IPS DF 6.9 (cell line): ENCODE measurements at regions not wholly inside any gene's neighbourhood (a gene's known extent, or its start where the extent isn't known, plus 50 kb on each side); places are given as distances from the start of the nearest gene placed in this dataset.

Experiments used
- DNase-seq: peaks from one replicate; pipeline ENCODE4 v3.0.0-alpha.2; 2013; ENCODE audit warnings: low read depth, low spot score
- H3K27ac ChIP-seq: one replicate; pipeline ENCODE4 v1.5.1; 2013; ENCODE audit warnings: low read length, control low read depth
- H3K27me3 ChIP-seq: 2 replicates; pipeline ENCODE4 v1.6.1; 2013; ENCODE audit warnings: mild to moderate bottlenecking, low read length; ENCODE audit not compliant: control insufficient read depth, insufficient read depth
- H3K36me3 ChIP-seq: 2 replicates; pipeline ENCODE4 v1.6.1; 2013; ENCODE audit warnings: low read length; ENCODE audit not compliant: control insufficient read depth, insufficient read depth
- H3K4me1 ChIP-seq: 2 replicates; pipeline ENCODE4 v1.6.1; 2013; ENCODE audit warnings: low read length; ENCODE audit not compliant: control insufficient read depth, insufficient read depth
- H3K4me3 ChIP-seq: 2 replicates; pipeline ENCODE4 v1.5.1; 2013; ENCODE audit warnings: mild to moderate bottlenecking, low read length
- H3K9me3 ChIP-seq: 2 replicates; pipeline ENCODE4 v1.6.1; 2013; ENCODE audit warnings: low read length, inconsistent platforms; ENCODE audit not compliant: control insufficient read depth, insufficient read depth
- WGBS: extraction: QIAGEN DNeasy Blood & Tissue Kit; methylation state at CpG from one replicate; pipeline ENCODE4 v1.1.7; 2013; ENCODE audit warnings: mixed read lengths, missing lambda C conversion rate; ENCODE audit not compliant: insufficient read length, insufficient coverage; 5-methylcytosine and 5-hydroxymethylcytosine counted together

DNA sequence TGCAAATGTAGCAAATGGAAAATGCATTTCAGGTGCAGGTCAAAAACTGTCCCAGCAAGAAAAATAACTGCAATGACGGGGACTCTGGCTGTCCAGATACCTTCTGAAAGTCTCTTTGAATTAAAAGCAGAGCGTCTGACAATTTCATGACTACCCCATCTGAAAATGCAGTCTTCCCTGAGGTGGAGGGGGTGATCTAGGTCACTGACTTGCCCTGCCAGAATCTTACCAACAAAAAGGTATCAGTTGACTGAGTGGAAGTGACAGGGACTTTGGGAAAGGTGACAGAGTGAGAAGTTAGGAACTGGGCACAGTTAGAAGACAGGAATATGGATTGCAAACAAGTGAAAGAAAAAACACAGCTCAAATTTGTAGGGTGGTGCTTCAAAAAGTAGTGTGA is 402.2 kb downstream of the DHX35 start:
- no peaks in the 10 kb centered on the region for H3K36me3 ChIP-seq
- no CpG with 5 or more reads among the region's 2 CpGs for WGBS
- no peaks in the 10 kb centered on the region for H3K27me3 ChIP-seq
- DNase-seq: no peak
- H3K4me1 ChIP-seq: no peaks in the 10 kb centered on the region
- no peak overlapping the region for H3K27ac ChIP-seq
- H3K9me3 ChIP-seq: no peaks in the 10 kb centered on the region
- H3K4me3 ChIP-seq: no peak overlapping the region

DNA sequence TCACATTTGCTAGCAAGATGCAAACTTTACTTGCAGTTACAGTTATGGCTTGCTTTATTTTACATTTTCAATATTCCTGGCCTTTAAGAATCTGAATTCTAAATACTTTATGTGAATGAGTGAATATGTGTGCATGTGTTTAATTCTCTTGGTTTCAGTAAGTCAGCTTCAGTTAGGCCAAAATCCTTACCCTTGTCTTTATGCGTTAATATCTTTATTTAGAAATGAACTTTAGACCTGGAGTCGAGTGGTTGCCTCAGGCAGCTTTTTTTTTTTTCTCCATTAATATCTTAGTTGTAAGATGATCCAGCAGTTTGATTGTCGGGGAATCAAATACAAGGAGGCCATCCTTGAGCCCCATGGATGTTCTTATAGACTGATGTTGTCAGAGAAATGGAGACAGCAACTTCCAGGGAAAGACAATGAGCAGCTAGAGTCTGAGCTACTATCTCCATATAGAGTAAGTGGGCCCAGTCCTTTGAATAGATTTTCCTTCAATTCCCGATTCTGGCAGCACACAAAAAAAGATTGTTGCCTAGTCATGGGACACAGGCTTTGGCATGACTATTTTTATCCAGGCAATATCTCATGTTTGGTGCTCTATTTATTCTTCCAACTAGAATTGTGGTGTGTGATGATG is 398.0 kb downstream of the DHX35 start:
- WGBS: no CpG with 5 or more reads among the region's 4 CpGs
- Histone ChIP-seq H3K27ac (no peak overlapping the region), H3K36me3 (no peaks in the 10 kb centered on the region), H3K27me3 (no peaks in the 10 kb centered on the region), H3K4me3 (no peak overlapping the region), H3K4me1 (no peaks in the 10 kb centered on the region), H3K9me3 (no peaks in the 10 kb centered on the region)
- DNase-seq: no peak

DNA sequence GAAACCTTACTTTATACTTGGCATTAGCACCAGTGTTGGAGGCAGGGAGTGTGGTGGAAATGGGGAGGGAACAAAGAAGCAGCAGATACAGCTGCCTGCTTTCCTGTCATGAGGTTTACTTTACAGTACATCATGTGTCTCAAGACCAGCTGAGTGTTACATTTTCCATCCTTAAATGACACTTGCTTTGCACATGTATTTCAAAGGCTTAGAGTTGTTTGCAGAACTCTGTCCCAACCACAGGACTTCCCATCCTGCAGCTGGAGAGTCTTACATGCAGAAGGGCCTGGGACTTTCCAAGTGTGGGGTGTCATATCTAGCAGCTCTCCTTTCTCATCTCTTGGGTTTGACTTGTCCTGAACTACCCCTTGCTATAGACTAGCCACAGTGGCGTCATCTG is 395.9 kb downstream of the DHX35 start:
- DNase-seq: no peak
- H3K27ac ChIP-seq: no peak overlapping the region
- no peaks in the 10 kb centered on the region for H3K4me1 ChIP-seq
- H3K27me3 ChIP-seq: no peaks in the 10 kb centered on the region
- WGBS: no CpG with 5 or more reads among the region's 1 CpG
- no peaks in the 10 kb centered on the region for H3K9me3 ChIP-seq
- H3K36me3 ChIP-seq: no peaks in the 10 kb centered on the region
- no peak overlapping the region for H3K4me3 ChIP-seq

DNA sequence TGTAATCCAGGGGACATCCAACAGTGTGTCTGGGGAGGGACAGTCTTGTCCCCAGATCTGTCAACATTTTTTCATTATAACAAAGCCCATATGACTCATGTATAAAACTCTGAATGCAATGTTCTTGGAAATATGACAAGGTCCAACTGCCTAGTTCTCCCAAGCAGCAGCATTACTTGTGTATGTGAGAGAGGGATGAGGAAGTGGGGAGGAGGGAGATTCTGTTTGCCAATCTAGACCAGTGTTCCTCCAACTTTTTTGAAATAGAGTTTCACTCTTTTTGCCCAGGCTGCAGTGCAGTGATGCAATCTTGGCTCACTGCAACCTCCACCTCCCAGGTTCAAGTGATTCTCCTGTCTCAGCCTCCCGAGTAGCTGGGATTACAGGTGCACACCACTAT is 394.8 kb downstream of the DHX35 start:
- H3K27me3 ChIP-seq: no peaks in the 10 kb centered on the region
- H3K4me1 ChIP-seq: no peaks in the 10 kb centered on the region
- DNase-seq: no peak
- H3K27ac ChIP-seq: no peak overlapping the region
- no peaks in the 10 kb centered on the region for H3K36me3 ChIP-seq
- no peak overlapping the region for H3K4me3 ChIP-seq
- no CpG with 5 or more reads among the region's 1 CpG for WGBS
- no peaks in the 10 kb centered on the region for H3K9me3 ChIP-seq

DNA sequence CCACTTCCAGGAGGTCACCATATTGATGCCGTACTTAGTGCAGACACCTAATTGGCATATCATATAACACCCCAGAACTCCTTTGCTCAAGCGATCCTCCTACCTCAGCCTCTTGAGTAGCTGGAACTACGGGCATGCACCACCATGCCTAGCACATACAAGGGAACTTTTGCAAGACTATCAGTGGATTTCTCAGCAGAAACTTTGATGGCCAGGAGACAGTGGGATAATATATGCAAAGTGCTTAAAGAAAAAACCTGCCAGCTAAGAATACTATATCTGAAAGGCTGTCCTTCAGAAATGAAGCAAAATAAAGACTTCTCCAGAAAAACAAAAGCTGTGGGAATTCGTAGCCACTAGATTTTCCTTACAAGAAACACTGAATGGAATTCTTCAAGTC is 387.1 kb downstream of the DHX35 start:
- no peaks in the 10 kb centered on the region for H3K4me1 ChIP-seq
- H3K9me3 ChIP-seq: no peaks in the 10 kb centered on the region
- WGBS: no CpG with 5 or more reads among the region's 4 CpGs
- no peaks in the 10 kb centered on the region for H3K36me3 ChIP-seq
- no peak overlapping the region for H3K4me3 ChIP-seq
- no peak overlapping the region for H3K27ac ChIP-seq
- DNase-seq: no peak
- no peaks in the 10 kb centered on the region for H3K27me3 ChIP-seq

DNA sequence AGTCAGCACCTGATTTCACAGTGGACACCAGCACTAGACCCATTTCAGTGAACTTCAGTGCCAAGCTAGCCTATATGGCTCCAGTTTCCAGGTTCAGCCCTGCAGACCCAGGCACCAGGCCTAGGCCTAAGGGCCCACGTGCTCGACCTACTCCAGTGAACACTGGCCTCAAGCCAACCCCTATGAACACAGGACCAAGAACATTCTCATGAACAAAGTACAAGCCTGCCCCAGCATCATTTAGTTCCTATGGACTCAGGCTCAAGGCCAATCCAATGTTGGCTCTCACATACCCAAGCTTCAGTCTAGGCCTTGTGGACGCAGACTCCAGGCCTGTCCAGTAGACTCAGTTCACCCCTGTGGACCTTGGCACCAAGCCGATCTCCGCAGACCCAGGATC is 385.5 kb downstream of the DHX35 start:
- H3K36me3 ChIP-seq: no peaks in the 10 kb centered on the region
- H3K4me1 ChIP-seq: no peaks in the 10 kb centered on the region
- no peaks in the 10 kb centered on the region for H3K27me3 ChIP-seq
- DNase-seq: no peak
- no peak overlapping the region for H3K4me3 ChIP-seq
- no CpG with 5 or more reads among the region's 5 CpGs for WGBS
- H3K27ac ChIP-seq: no peak overlapping the region
- H3K9me3 ChIP-seq: no peaks in the 10 kb centered on the region

DNA sequence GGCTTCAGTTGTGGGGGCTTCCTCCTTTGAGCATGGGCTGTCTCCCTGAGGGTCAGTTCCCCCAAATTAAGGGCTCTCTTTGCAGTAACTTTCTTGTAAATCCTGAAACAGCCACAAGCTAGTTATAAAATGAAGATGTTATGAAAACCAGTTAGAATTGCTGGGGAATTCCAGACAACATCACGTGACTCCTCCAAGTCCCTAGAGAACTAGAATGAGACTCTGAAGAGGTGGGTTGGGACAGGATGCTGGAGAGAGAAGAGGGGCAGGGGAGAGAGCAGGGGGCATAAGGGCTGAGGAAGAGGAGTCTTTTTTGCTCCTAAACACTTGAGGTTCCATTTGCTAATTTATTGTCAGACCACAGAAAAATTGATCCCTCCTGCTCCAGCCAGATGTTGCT is 380.3 kb downstream of the DHX35 start:
- Histone ChIP-seq H3K4me3 (no peak overlapping the region), H3K36me3 (no peaks in the 10 kb centered on the region), H3K9me3 (no peaks in the 10 kb centered on the region), H3K27ac (no peak overlapping the region), H3K27me3 (no peaks in the 10 kb centered on the region), H3K4me1 (no peaks in the 10 kb centered on the region)
- WGBS: no CpG with 5 or more reads among the region's 1 CpG
- no peak for DNase-seq

DNA sequence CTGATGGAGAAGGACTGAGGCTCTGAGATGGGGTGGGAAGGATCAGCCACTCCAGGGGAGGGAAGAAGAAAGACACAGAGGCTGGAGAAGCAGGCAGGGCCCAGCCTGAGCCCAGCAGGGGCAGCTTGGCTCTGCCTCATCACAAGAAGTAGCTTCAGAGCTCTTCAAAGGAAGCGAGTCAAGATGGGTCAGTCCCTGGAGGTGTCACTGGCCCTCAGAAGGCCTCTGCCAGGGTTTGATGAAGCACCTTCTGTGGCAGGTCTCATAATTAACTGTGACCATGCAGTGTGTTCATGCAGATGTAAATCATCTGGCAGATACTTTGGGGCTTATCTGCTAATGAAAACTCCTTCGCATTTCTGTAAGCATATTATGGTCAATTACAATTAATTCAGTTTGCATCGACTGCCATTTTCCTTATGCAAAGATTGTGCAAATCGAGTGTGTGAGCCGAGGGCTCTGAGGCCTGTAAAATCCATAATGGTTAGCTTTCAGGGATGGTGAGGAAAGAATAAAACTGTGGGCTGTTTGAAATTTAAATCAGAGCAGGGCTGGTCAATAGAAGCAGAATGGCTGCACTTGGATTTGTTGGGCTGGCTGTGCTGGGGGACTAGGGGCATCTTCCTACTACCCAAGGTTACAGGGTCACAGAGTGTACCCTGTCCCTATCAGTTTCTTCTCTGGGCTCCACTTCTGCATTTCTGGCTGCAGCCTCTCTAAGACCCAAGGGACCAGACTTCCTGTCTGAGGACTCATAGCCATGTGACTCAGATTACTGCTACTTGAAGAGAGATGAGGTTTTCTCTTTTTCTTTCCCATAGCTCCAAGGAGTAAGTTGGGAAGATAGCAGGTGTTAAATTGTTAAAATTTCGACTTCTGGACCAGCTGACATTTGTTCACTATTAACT is 376.6 kb downstream of the DHX35 start:
- no peak for DNase-seq
- no CpG with 5 or more reads among the region's 6 CpGs for WGBS
- Histone ChIP-seq H3K27me3 (no peaks in the 10 kb centered on the region), H3K27ac (no peak overlapping the region), H3K36me3 (no peaks in the 10 kb centered on the region), H3K4me1 (no peaks in the 10 kb centered on the region), H3K9me3 (no peaks in the 10 kb centered on the region), H3K4me3 (no peak overlapping the region)

DNA sequence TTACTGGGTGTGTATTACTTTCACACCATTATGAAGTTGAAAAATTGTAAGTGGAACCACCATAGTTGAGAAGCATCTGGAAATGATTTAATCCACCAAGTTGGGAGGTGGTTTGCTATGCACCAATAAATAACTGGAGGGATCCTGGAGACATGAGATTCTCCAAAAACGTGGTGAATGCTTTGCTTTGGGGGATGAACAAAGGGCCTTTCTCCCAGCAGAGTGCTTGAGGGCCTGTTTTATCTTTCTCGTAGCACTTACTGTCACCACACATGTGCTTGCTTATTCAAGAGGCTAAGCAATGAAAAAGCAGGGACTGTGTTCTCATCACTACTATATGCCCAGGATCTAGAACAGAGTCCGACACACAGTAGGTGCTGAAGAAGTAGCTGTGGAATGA is 371.1 kb downstream of the DHX35 start:
- no CpG with 5 or more reads among the region's 3 CpGs for WGBS
- Histone ChIP-seq H3K4me1 (no peaks in the 10 kb centered on the region), H3K27me3 (no peaks in the 10 kb centered on the region), H3K4me3 (no peak overlapping the region), H3K27ac (no peak overlapping the region), H3K9me3 (no peaks in the 10 kb centered on the region), H3K36me3 (no peaks in the 10 kb centered on the region)
- no peak for DNase-seq

DNA sequence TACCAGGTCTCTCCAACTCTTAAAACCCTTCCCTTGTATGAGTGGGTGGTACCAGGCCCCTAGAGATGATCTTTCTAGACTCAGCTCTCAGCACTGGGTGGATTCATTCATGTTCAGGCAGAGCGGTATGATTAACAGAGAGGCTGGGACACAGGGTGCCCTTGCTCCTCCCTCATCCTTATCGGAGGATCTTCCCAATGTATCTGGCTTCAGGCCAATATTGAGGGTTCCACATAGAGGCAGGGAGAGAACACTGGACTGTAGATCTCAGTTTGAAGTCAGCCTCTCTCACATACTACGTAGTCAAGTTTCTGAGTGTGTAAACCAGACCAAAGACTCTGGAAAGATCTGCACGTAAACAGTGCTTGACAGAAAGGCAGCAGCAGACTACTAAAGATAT is 366.2 kb downstream of the DHX35 start:
- Histone ChIP-seq H3K4me1 (peaks cover 2% of the 10 kb centered on the region; the same call in 1 of the 2 replicates), H3K36me3 (no peaks in the 10 kb centered on the region), H3K4me3 (no peak overlapping the region), H3K9me3 (no peaks in the 10 kb centered on the region), H3K27me3 (no peaks in the 10 kb centered on the region), H3K27ac (no peak overlapping the region)
- WGBS: no CpG with 5 or more reads among the region's 4 CpGs
- no peak for DNase-seq
